ENCODE measurements at regions not wholly inside any gene's neighbourhood (a gene's known extent, or its start where the extent isn't known, plus 50 kb on each side); places are given as distances from the start of the nearest gene placed in this dataset.
A peak's percentile ranks its signal among the peaks of the same experiment; 100 is the strongest.
"Not testable (repeated sequence)": the region's sequence is repeated elsewhere in the genome, so short reads cannot be mapped to it uniquely, and the experiment has no call there.

DNA sequence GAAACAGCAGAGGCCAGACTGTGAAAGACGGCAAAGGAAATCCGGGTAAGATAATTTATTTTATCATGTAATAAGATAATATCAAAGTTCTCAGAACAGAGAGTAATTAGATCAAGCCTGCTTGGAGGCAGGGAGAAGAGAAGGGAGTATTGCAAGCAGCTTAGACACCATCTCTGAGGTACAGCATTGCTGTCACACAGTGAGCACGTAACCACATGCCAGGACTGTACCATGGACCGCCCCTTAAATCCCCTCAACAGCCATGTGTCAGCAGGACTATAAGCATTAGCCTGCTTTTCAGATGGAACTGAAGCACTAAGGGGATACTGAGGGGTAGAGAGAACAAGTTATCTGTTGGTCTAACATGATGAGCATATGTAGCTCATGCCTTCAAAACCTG lies 141.5 kb downstream of the C6orf118 start:
- DNase-seq (ENCODE audit: low spot score), result no peak

GRCh38 chr6:165167311-165167710 lies 142.1 kb downstream of the C6orf118 start:
- no peak for DNase-seq (ENCODE audit: low spot score)

- no peak for DNase-seq (ENCODE audit: low spot score)
These were observed 145.9 kb downstream of the C6orf118 start for GRCh38 chr6:165163519-165163918.

DNA sequence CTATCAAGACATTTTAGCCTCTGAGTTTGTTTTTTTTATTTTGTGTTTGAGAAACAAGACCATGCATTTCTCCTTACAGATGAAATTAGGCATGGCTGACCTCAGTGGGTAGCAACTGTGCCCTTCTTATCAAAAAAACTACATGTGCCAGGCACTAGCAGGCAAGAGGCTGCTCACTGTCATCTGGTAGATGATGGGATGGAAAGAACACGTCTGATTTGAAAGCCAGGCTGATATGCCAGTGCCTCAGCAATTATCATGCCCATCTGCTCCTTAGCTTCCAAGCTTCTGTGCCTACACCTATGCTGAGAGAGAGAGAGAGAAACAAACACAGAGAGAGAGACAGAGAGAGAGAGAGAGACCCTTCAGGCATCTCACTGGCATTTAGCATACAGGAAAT lies 149.9 kb downstream of the C6orf118 start:
- DNase-seq (ENCODE audit: low spot score), result no peak

- DNase-seq (ENCODE audit: low spot score), result no peak
These were observed 162.9 kb downstream of the C6orf118 start for GRCh38 chr6:165146456-165146855.

DNA sequence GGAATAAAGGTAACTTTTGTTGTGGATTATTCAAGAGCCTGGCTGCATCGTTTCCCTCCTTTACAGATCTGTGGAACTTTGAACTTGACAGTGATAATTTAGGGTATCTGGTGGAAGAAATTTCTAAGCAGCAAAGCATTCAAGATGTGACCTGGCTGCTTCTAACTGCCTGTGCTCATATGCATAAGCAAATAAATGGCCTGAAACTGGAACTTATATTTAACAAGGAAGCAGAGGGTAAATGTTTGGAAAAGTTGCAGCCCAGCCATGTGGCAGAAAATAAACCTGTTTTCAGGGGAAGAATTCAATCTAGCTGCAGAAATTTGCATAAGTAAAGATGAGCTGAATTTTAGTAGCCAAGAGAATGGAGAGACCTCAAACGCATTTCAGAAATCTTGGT lies 173.5 kb downstream of the C6orf118 start:
- DNase-seq (ENCODE audit: low spot score), result no peak

DNA sequence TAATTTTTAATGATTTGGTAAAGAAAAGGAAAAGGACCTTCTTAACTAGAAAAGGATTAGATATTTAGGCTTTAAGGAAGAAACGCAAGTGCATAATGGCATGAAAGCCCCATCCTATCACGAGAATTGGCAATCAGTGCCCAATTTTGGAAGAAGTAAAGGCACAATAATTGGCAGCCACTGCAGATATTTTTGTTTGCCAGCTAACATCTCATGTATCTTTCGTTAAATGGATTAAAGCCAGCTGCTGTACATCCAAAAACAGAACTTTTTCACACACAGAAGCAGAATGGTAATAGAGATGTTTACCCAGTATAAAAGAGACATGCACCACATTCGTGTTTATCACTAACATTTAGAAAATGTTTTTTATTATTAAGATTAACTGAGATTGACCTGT lies 180.3 kb downstream of the C6orf118 start:
- no peak for DNase-seq (ENCODE audit: low spot score)

DNA sequence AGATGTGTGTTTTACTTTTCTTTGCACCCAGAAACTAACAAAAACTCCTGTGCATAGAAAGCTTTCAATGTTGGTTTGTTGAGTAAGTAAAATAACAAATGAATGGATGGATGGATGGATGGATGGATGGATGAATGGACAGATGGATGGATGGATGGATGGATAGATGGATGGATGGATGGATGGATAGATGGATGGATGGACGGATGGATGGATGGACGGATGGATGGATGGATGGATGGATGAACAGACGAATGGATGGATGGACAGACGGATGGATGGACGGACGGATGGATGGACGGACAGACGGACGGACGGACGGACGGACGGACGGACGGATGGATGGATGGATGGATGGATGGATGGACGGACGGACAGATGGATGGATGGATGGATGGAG lies 181.7 kb downstream of the C6orf118 start:
- not testable (repeated sequence) for DNase-seq (ENCODE audit: low spot score)

GRCh38 chr6:165124681-165125080 lies 184.7 kb downstream of the C6orf118 start:
- not testable (repeated sequence) for DNase-seq (ENCODE audit: low spot score)

GRCh38 chr6:165119231-165120020 lies 190.0 kb downstream of the C6orf118 start:
- DNase-seq (ENCODE audit: low spot score), result no peak

DNA sequence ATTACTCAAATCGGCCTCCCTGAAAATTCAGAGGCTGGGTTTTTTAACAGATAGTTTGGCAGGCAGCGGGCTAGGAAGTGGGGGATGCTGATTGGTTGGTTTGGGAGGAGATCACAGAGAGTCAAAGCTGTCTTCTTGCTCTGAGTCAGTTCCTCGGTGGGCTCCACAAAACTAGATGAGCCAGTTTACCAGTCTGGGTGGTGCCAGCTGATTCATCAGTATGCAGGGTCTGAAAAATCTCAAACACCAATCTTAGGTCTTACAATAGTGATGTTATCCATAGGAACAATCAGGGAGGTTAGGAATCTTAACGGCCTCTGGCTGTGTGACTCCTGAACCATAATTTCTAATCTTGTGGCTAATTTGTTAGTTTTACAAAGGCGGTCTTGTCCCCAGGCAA lies 190.7 kb downstream of the C6orf118 start:
- no peak for DNase-seq (ENCODE audit: low spot score)

GRCh38 chr6:165117806-165118205 lies 191.6 kb downstream of the C6orf118 start:
- no peak for DNase-seq (ENCODE audit: low spot score)

DNA sequence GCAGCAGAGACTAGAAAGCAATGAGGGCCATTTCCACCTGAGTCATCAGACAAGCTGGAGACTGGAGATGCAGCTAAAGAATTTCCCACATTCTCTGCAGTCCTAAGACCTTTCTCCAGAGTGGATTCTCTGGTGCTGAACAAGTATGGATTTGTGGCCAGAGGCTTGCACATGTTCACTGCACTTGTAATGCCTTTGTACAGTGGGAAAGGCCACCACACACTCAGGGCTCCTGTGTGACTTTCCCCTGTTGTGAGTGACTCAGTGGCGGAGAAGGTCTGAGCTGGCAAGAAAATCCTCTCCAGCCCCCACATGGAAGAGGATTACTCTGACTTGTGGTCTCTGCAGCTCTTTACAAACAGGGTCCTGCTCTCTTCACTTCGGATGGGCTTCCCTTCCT lies 192.3 kb downstream of the C6orf118 start:
- DNase-seq (ENCODE audit: low spot score), result no peak

DNA sequence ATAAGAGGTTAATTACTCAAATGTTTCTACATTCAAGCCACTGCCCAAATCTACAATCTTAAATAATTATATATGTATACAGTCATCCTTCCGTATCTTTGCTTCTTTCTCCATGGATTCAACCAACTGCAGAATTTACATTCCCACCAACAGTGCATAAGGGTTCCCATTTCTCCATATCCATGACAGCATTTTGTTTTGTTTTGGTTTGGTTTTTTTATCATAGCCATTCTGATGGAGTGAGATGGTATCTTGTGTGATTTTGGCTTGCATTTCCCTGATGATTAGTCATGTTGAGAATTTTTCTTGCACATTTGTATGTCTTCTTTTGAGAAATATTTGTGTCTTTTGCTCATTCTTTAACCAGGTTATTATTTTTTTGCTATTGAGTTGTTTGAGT lies 198.5 kb downstream of the C6orf118 start:
- no peak for DNase-seq (ENCODE audit: low spot score)

GRCh38 chr6:165109011-165109410 lies 200.4 kb downstream of the C6orf118 start:
- DNase-seq (ENCODE audit: low spot score), result no peak

- DNase-seq (ENCODE audit: low spot score), result no peak
These were observed 203.1 kb downstream of the C6orf118 start for GRCh38 chr6:165106261-165106660.

GRCh38 chr6:165098165-165098564 lies 211.2 kb downstream of the C6orf118 start:
- DNase-seq (ENCODE audit: low spot score), result no peak

- DNase-seq (ENCODE audit: low spot score), result no peak
These were observed 212.5 kb downstream of the C6orf118 start for GRCh38 chr6:165096868-165097267.

GRCh38 chr6:165096209-165096608 lies 213.2 kb downstream of the C6orf118 start:
- DNase-seq (ENCODE audit: low spot score), result no peak

- DNase-seq (ENCODE audit: low spot score), result no peak
These were observed 216.4 kb downstream of the C6orf118 start for GRCh38 chr6:165092881-165093595.

DNA sequence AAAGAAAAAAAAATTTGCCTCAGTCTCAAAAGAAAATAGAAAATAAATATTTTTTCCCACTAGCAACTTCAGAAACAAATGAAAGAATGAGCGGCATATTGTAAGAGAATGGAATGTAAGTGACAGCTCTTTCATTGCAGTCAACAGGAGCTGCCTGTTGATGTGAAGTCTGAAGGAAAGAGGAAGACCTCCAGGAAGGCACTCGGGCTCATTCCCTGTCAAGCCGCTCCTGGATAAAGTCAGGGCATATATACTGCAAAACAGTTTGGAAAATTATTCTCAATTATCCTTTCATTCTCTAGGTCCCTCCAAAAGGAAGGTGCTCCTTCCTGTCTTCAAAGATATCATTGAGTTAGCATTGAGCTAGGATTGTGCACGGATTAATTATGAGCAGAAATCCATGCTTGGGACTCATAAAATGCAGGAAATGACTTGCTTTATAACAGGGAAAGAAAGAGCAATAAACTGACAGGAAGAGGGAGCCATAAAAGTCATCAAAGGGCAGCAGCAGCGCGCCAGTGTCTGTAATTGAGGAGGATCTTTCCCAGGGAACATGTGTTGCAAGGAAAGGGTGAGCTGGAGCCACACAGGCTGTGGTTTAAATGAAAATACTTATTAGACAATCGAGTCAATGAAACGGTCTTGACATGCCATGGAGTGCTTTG lies 218.2 kb downstream of the C6orf118 start:
- DNase-seq (ENCODE audit: low spot score), result peak; percentile 54

- no peak for DNase-seq (ENCODE audit: low spot score)
These were observed 219.2 kb downstream of the C6orf118 start for GRCh38 chr6:165090242-165090641.

GRCh38 chr6:165086814-165087213 lies 222.6 kb downstream of the C6orf118 start:
- no peak for DNase-seq (ENCODE audit: low spot score)

All from SW480 (cell line).